Fibroblast of peridontal ligament (primary cell): ENCODE measurements at regions not wholly inside any gene's neighbourhood (a gene's known extent, or its start where the extent isn't known, plus 50 kb on each side); places are given as distances from the start of the nearest gene placed in this dataset.

Source experiments
- DNase-seq: peaks from one replicate; pipeline ENCODE4 v3.0.0-alpha.2; 2010; ENCODE audit errors: extremely low read depth

GRCh38 chr3:146914409-146914808 lies 309.3 kb upstream of the PLSCR5 start:
- DNase-seq, result no peak

- DNase-seq, result peak; percentile 52
These were observed 307.3 kb upstream of the PLSCR5 start for GRCh38 chr3:146912241-146913015.

GRCh38 chr3:146903927-146904326 lies 298.8 kb upstream of the PLSCR5 start:
- DNase-seq, result no peak

- no peak for DNase-seq
These were observed 294.0 kb upstream of the PLSCR5 start for GRCh38 chr3:146899171-146899570.

GRCh38 chr3:146896711-146897110 lies 291.6 kb upstream of the PLSCR5 start:
- DNase-seq, result no peak

- DNase-seq, result peak; percentile 93
These were observed 290.0 kb upstream of the PLSCR5 start for GRCh38 chr3:146895026-146895749.

GRCh38 chr3:146894406-146894805 lies 289.3 kb upstream of the PLSCR5 start:
- DNase-seq, result peak; percentile 35

GRCh38 chr3:146892041-146892440 lies 286.9 kb upstream of the PLSCR5 start:
- no peak for DNase-seq

- DNase-seq, result peak; percentile 5
These were observed 284.5 kb upstream of the PLSCR5 start for GRCh38 chr3:146889626-146890025.

GRCh38 chr3:146888176-146888575 lies 283.0 kb upstream of the PLSCR5 start:
- DNase-seq, result no peak

GRCh38 chr3:146884721-146885120 lies 279.6 kb upstream of the PLSCR5 start:
- no peak for DNase-seq

GRCh38 chr3:146884296-146884695 lies 279.1 kb upstream of the PLSCR5 start:
- DNase-seq, result peak; percentile 56

- DNase-seq, result no peak
These were observed 278.1 kb upstream of the PLSCR5 start for GRCh38 chr3:146883288-146883687.

GRCh38 chr3:146881966-146882760 lies 277.0 kb upstream of the PLSCR5 start:
- DNase-seq, result no peak

GRCh38 chr3:146881356-146881755 lies 276.2 kb upstream of the PLSCR5 start:
- DNase-seq, result no peak

GRCh38 chr3:146873748-146874147 lies 268.6 kb upstream of the PLSCR5 start:
- DNase-seq, result no peak

- DNase-seq, result no peak
These were observed 260.1 kb upstream of the PLSCR5 start for GRCh38 chr3:146865175-146865755.

GRCh38 chr3:146861262-146861661 lies 256.1 kb upstream of the PLSCR5 start:
- DNase-seq, result no peak

GRCh38 chr3:146854523-146854922 lies 249.4 kb upstream of the PLSCR5 start:
- DNase-seq, result no peak

GRCh38 chr3:146851665-146852064 lies 246.5 kb upstream of the PLSCR5 start:
- no peak for DNase-seq

- no peak for DNase-seq
These were observed 240.2 kb upstream of the PLSCR5 start for GRCh38 chr3:146845361-146845760.

GRCh38 chr3:146843476-146843875 lies 238.3 kb upstream of the PLSCR5 start:
- no peak for DNase-seq
